Activated T-helper 17 cell treated with anti-CD3 and anti-CD28 coated beads, Interleukin-2, amount 50 U/mL, for 72 hours (primary cell): ENCODE measurements at regions not wholly inside any gene's neighbourhood (a gene's known extent, or its start where the extent isn't known, plus 50 kb on each side); places are given as distances from the start of the nearest gene placed in this dataset.

Experiments used
- ATAC-seq: fragments of 150-1000 bp; cut with Tn5 transposase; replicated peaks from 2 replicates; pipeline ENCODE4 v1.10.0; 2021; ENCODE audit warnings: mild to moderate bottlenecking, moderate library complexity
- H3K27ac Mint-ChIP-seq: one replicate; pipeline ENCODE4 v1.8.0; 2022; ENCODE audit warnings: mixed read lengths
- H3K27me3 Mint-ChIP-seq: one replicate; pipeline ENCODE4 v1.8.0; 2022; ENCODE audit warnings: mixed read lengths
- H3K36me3 Mint-ChIP-seq: one replicate; pipeline ENCODE4 v1.8.0; 2022; ENCODE audit warnings: low read depth, mild to moderate bottlenecking, mixed read lengths
- H3K4me1 Mint-ChIP-seq: one replicate; pipeline ENCODE4 v1.8.0; 2022; ENCODE audit warnings: mixed read lengths
- H3K4me3 Mint-ChIP-seq: one replicate; pipeline ENCODE4 v1.8.0; 2022; ENCODE audit warnings: mild to moderate bottlenecking, mixed read lengths
- H3K9me3 Mint-ChIP-seq: one replicate; pipeline ENCODE4 v1.8.0; 2022; ENCODE audit warnings: mixed read lengths

- Mint-ChIP-seq H3K27ac (no peak overlapping the region), H3K9me3 (no peaks in the 10 kb centered on the region), H3K4me1 (no peaks in the 10 kb centered on the region), H3K27me3 (peaks cover 15% of the 10 kb centered on the region), H3K36me3 (no peaks in the 10 kb centered on the region), H3K4me3 (no peak overlapping the region)
- ATAC-seq: no peak
These were observed 112.9 kb upstream of the IRS2 start for GRCh38 chr13:109899316-109899715.

DNA sequence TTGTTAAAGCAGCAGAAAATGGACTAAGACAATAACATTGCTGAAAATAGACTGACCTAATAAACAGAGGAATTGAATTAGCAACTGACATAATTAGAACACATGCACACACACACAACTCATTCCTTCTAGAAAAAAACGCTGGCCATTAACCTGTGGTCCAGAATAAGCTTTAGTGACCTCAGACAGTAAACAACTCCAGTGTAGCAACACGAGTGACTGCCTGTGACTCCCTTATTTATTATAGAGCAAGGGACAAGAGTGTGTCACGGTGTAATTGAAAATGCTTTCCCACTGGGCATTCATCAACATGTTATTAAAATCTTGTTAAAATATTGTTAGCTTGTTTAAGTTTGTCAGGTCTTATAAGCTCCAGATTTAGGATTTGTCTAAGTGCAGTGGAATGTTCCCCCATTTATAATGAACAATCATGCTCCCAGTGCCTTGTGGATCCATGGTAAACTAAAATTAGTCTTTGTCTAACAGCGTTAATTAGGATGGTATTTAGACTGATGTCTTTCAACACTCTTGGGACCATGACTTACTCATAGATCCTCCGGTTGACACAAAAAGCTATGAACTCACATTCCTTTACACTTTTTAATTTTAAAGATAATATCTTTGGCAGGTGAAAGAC is 111.7 kb upstream of the IRS2 start:
- peaks cover 18% of the 10 kb centered on the region for H3K27me3 Mint-ChIP-seq
- ATAC-seq: no peak
- H3K36me3 Mint-ChIP-seq: no peaks in the 10 kb centered on the region
- no peaks in the 10 kb centered on the region for H3K9me3 Mint-ChIP-seq
- H3K4me1 Mint-ChIP-seq: no peaks in the 10 kb centered on the region
- H3K4me3 Mint-ChIP-seq: no peak overlapping the region
- no peak overlapping the region for H3K27ac Mint-ChIP-seq

DNA sequence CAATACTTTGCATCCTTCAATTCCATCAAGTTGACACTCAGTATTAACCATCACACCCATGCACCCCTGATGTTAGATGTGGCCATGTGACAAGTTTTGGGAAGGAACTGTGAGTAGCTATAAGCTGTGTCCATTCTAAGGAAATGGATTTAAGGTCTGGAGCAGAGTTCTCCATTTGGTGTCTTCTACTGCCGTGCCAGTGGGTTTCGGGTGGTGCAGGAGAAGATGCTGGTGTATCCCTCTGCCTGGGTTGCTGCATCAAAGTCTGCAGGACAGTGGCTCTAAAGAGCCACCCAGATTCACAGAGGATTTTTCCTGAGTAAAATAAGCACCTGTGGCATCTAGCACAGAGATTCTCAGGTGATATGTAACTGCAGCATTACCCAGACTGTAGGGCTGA is 105.7 kb upstream of the IRS2 start:
- no peak overlapping the region for H3K27ac Mint-ChIP-seq
- H3K9me3 Mint-ChIP-seq: peaks cover 4% of the 10 kb centered on the region
- no peaks in the 10 kb centered on the region for H3K36me3 Mint-ChIP-seq
- peaks cover 8% of the 10 kb centered on the region for H3K27me3 Mint-ChIP-seq
- no peaks in the 10 kb centered on the region for H3K4me1 Mint-ChIP-seq
- H3K4me3 Mint-ChIP-seq: no peak overlapping the region
- no peak for ATAC-seq

GRCh38 chr13:109885235-109885634 is 98.9 kb upstream of the IRS2 start:
- H3K27ac Mint-ChIP-seq: no peak overlapping the region
- peaks cover 4% of the 10 kb centered on the region for H3K9me3 Mint-ChIP-seq
- H3K36me3 Mint-ChIP-seq: no peaks in the 10 kb centered on the region
- H3K4me3 Mint-ChIP-seq: no peak overlapping the region
- ATAC-seq: no peak
- H3K27me3 Mint-ChIP-seq: peaks cover 8% of the 10 kb centered on the region
- H3K4me1 Mint-ChIP-seq: no peaks in the 10 kb centered on the region

DNA sequence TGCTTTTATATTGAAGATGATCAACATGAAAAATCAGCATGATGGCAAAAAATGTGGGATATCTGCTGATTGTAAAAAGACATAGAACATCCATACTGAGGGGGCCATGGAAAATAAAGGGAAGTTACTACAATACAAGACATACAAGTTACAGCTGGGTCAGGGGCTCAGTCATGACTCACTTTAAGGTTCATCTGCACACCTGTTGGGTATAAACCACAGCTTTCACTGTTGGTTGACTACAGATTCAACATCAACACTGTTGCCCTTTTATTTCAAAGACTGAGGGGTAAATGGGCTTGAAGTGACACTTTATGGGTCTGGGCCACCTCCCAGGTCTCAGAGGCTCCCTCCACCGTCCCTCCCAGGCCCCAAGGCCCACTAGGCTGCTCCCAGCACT is 98.1 kb upstream of the IRS2 start:
- ATAC-seq: no peak
- Mint-ChIP-seq H3K9me3 (peaks cover 4% of the 10 kb centered on the region), H3K27me3 (peaks cover 8% of the 10 kb centered on the region), H3K36me3 (no peaks in the 10 kb centered on the region), H3K4me1 (no peaks in the 10 kb centered on the region), H3K27ac (no peak overlapping the region), H3K4me3 (no peak overlapping the region)

DNA sequence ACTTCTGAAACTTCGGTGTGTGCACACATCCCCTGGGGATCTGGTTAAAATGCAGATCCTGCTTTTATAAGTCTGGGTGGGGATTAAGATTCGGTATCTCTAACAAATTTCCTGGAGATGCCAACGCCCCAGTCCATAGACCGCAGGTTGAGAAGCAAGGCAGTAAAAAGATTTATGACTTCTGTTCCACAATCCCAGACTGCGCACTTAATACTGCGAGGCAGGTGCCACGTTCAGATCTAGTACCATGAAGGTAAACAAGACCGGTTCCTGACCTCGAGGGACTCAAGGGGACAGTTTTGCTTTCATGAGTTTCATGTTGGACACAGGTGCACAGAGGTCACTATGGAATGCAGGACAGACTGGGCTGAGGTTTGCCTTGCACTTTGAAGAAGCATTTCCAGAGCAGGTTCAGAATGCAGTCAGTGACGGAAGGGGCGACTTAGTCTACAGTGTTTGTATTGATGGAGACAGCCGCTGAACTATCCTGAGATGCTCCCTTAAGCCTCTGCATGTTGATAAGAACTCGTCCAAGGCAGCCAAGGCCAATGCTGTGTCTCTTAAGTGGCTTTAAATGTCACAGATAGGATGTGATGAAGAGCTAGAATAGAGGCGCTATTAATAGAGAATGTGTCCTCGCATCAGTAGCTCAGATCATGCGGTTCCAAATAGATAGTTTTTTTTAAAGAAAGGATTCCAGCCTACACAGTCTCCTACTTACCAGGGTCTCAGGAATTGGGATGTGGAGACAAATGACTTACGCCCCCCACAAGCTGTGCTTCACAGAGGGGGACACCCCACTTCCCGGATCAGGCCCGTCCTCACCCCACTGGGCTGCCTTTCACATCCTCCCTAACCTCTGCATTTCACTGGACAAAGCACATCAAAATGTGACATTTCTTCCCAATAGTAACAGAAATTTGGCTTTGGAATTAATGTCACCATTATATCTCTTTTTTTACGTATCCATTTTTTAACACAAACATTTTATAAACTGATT is 97.1 kb upstream of the IRS2 start:
- ATAC-seq: no peak
- no peaks in the 10 kb centered on the region for H3K36me3 Mint-ChIP-seq
- H3K4me3 Mint-ChIP-seq: no peak overlapping the region
- H3K4me1 Mint-ChIP-seq: no peaks in the 10 kb centered on the region
- peaks cover 4% of the 10 kb centered on the region for H3K9me3 Mint-ChIP-seq
- H3K27me3 Mint-ChIP-seq: peaks cover 8% of the 10 kb centered on the region
- no peak overlapping the region for H3K27ac Mint-ChIP-seq

DNA sequence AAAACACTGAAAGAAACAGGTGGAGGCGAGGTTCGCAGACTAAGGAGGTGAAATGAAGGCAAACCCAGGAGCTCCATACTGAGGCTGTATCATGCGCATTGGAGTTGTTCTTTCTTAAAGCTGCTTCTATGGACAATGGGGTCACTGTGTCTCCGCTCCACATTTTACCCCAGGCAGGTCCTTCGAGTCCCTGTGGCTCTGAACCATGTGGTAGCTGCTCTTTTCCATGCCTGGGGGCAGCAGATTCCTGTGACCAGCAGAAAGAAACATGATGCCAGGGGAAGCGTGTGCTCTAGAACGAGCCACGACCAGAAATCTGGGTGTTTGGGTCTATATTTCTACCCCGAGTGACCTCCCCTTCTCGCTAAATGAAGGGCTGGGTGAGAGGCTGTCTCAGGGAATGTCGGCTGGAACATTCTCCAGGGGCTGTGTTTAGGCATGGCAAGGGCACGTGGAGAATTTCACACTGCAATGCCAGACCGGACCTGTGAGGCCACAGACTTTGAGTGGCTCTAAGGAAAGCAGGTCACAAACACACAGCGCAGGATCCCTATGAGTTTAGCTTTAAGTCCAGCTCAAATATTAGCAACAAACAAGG is 95.7 kb upstream of the IRS2 start:
- Mint-ChIP-seq H3K27ac (no peak overlapping the region), H3K4me3 (no peak overlapping the region), H3K36me3 (no peaks in the 10 kb centered on the region), H3K27me3 (peaks cover 8% of the 10 kb centered on the region), H3K4me1 (no peaks in the 10 kb centered on the region), H3K9me3 (no peaks in the 10 kb centered on the region)
- ATAC-seq: no peak

- no peak for ATAC-seq
- H3K4me3 Mint-ChIP-seq: no peak overlapping the region
- no peaks in the 10 kb centered on the region for H3K9me3 Mint-ChIP-seq
- H3K27ac Mint-ChIP-seq: no peak overlapping the region
- H3K27me3 Mint-ChIP-seq: peaks cover 8% of the 10 kb centered on the region
- no peaks in the 10 kb centered on the region for H3K4me1 Mint-ChIP-seq
- no peaks in the 10 kb centered on the region for H3K36me3 Mint-ChIP-seq
These were observed 95.0 kb upstream of the IRS2 start for GRCh38 chr13:109881347-109881725.

DNA sequence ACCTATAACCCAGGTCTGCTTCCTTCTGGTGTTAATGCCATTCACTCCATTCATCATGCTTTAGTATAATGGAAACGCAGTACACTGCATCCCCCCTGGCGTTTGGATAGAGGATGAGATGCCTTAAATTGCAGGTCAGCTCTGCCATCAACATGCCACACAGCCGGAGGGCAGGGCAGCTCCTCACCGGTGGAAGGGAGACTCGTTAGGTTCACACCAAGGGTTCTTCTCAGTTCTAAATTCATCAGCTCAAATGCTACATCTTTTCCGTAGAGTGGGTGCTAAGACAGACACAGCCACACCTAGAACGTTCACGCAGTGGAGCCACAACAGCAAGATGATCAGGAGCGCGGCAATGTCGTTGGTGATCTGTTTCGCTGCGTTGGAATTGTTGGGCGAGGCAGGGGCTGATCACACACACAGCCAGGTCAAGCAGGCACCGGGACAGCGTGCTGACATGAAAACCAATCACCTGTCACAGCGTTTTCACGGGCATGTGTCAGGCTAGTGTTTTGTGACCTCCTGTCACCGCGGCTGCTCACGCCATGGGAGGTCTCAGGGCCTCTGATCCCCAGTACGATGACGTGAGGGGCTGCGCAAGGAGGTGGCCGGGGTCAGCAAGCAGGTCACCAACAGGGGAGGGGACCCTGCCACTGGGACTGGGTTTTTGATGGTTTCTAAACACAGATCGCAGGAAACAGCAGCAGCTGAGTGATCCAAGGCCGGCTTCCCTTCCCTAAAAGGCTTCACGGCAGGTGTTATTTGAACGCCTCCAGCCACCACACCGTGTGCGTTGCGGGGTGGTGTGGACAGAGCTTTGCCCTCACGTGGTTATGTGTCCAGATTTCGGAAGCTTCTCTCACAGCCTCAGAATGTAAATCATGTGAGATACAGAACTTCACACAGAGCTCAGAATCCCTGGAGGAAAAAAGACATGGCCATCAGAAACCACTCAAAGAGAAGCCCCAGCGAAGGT is 94.3 kb upstream of the IRS2 start:
- Mint-ChIP-seq H3K9me3 (no peaks in the 10 kb centered on the region), H3K27me3 (peaks cover 6% of the 10 kb centered on the region), H3K36me3 (no peaks in the 10 kb centered on the region), H3K27ac (no peak overlapping the region), H3K4me1 (no peaks in the 10 kb centered on the region), H3K4me3 (no peak overlapping the region)
- ATAC-seq: no peak

GRCh38 chr13:109879338-109879737 is 93.0 kb upstream of the IRS2 start:
- Mint-ChIP-seq H3K9me3 (no peaks in the 10 kb centered on the region), H3K27ac (no peak overlapping the region), H3K4me1 (no peaks in the 10 kb centered on the region), H3K4me3 (no peak overlapping the region), H3K27me3 (peaks cover 4% of the 10 kb centered on the region), H3K36me3 (no peaks in the 10 kb centered on the region)
- ATAC-seq: no peak

DNA sequence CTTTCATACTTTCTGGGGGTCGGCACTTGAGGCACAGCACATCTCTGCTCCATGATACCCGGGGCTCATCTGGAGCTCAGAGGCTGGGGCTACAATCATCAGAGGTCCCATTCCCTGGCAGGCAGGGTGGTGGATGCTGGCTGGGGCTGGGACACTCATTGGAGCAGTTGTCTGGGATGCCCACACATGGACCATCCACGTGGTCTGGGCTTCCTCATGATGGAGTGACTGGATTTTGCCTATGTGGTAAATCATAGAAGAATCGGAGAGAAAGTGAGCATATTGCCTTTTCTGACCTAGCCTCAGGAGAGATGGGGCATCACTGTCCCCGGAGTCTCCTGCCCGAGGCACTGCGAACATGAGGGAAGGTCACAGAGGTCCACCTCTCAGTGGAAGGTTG is 91.4 kb upstream of the IRS2 start:
- Mint-ChIP-seq H3K4me3 (no peak overlapping the region), H3K27me3 (peaks cover 7% of the 10 kb centered on the region), H3K36me3 (no peaks in the 10 kb centered on the region), H3K4me1 (no peaks in the 10 kb centered on the region), H3K27ac (no peak overlapping the region), H3K9me3 (no peaks in the 10 kb centered on the region)
- no peak for ATAC-seq

- H3K27ac Mint-ChIP-seq: no peak overlapping the region
- no peak overlapping the region for H3K4me3 Mint-ChIP-seq
- H3K36me3 Mint-ChIP-seq: no peaks in the 10 kb centered on the region
- no peaks in the 10 kb centered on the region for H3K9me3 Mint-ChIP-seq
- peaks cover 7% of the 10 kb centered on the region for H3K27me3 Mint-ChIP-seq
- no peak for ATAC-seq
- H3K4me1 Mint-ChIP-seq: no peaks in the 10 kb centered on the region
These were observed 89.4 kb upstream of the IRS2 start for GRCh38 chr13:109875746-109876145.

GRCh38 chr13:109874484-109875454 is 88.4 kb upstream of the IRS2 start:
- H3K9me3 Mint-ChIP-seq: no peaks in the 10 kb centered on the region
- peak; percentile 24 for ATAC-seq
- H3K27ac Mint-ChIP-seq: no peak overlapping the region
- no peaks in the 10 kb centered on the region for H3K4me1 Mint-ChIP-seq
- H3K27me3 Mint-ChIP-seq: peaks cover 3% of the 10 kb centered on the region
- no peaks in the 10 kb centered on the region for H3K36me3 Mint-ChIP-seq
- no peak overlapping the region for H3K4me3 Mint-ChIP-seq
